HG03066 (cell line): ENCODE measurements at regions not wholly inside any gene's neighbourhood (a gene's known extent, or its start where the extent isn't known, plus 50 kb on each side); places are given as distances from the start of the nearest gene placed in this dataset.
"Not testable (repeated sequence)": the region's sequence is repeated elsewhere in the genome, so short reads cannot be mapped to it uniquely, and the experiment has no call there.

ENCODE experiments used
- ATAC-seq: cut with Tn5 transposase; IDR thresholded peaks from one replicate; pipeline ENCODE4 v1.9.1; 2021; ENCODE audit warnings: low read depth; ENCODE audit not compliant: unreplicated experiment

DNA sequence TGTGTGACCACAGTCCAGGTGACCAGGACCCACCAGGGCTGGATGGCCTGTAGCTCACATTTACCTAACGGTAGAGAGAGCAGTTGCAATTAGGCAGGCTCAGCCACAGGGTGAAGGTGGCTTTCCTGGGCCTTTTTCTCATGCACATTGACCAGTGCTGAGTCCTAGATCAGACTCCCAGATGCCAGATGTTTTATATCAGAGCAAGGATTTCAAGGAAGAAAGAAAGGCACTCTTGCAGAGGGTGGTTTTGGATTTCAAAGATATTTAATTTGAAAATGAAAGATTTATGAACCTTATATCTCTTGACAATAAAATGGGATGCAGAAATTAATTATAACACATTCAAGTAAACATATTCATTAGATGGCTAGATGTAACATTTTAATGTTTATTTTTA is 694.2 kb upstream of the GYPC start:
- ATAC-seq, result no peak

DNA sequence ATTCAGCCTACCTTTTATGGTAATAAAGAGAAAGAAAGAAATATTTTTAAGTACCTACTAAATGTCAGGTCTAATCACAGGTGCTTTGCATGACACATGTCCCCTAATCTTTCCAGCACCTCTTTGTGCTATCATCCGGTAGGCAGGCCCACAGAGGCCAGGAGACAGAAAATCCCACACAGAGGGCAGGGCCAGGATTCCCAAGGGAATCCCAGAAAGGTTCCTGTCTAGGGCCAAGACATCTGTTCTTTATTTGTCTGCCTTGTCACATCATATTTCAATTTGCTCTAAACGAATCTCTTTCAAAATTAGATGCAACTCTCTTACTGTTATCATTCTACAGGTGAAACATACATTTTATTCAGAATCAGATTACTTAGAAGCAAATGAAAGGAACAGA is 676.1 kb upstream of the GYPC start:
- no peak for ATAC-seq

DNA sequence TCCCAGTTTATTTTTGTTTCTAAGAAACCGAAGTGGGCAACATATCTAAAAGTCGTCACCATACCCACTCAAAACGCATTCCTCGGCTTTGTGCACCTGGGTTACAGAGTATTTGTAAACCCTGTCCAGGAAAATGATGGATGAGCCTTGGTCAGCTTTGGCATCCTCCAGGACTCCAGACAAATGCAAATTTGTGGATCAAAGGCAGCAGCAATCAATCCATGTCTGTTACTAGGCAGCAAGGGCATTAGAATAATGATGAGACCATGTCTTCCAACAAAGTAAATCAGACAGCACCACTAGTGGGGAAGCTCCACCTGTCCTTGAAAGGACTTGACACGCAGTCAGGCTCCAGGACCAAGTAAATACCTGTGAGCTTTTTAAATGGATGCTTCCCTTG is 672.6 kb upstream of the GYPC start:
- ATAC-seq, result no peak

DNA sequence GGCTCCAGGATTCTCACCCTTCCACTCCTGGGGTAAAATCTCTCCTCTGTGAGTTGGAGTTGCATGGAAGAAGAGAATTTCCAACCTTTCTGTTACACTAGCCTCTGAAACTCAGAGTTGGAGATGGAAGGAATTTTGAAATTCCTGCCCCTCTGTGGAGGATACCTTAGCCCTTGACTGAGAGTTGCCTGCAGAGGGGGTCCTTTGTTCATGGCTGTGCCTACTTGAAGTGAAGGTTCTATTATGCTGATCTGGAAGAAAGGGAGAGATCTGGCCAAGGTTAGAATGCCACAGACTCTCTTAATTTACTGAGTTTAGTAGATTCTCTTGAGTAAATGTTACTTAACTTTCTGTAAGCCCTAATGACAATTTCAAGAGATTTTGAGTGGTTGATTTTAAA is 626.6 kb upstream of the GYPC start:
- ATAC-seq, result no peak

DNA sequence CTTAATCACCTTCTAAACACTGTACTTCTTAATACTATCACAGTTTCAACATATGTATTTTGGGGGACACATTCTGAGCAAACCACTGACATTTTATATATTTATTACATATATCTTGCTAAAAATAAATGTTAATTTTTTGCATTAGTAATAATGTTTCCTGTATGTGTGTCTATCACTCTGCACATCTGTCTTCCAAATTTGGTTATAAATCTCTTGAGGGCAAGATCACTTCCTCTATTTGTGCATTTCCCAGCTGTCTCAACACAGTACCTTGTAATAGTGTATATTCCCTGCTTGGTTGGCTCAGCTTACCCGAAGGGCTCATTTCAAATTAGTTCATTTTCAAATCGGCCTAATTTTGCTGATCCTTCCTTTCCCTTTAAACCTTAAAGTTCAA is 617.1 kb upstream of the GYPC start:
- ATAC-seq, result no peak

DNA sequence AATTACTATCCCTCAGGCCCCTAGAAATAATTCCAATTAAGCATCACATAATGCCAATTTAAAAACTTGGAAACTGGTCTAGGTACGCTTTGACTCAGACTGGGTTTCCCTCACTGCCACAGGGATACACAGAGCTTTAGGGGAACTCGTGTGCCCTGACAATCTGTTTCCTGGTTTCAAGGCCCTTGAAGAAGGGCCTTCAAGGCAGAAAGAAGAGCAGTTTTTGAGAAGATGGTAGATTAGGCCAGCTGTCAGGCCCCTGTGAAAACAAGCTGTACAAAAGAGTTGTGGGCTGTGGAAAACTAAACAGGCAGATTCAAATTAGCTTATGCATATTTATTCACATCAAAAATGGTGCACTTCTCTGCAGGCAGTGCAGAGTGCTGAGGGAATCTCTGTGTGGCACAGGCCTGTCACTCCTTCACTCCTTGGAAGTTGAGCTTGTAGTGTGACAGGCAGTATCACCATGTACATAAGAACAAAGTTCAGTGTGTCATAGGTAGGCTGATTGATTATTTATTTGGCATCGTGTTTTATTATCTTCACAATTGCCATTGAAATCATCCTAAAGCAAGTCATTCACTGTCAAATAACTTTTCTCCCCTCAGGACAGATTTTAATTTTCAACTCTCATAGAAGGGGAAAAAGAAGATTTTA is 614.4 kb upstream of the GYPC start:
- ATAC-seq, result no peak

DNA sequence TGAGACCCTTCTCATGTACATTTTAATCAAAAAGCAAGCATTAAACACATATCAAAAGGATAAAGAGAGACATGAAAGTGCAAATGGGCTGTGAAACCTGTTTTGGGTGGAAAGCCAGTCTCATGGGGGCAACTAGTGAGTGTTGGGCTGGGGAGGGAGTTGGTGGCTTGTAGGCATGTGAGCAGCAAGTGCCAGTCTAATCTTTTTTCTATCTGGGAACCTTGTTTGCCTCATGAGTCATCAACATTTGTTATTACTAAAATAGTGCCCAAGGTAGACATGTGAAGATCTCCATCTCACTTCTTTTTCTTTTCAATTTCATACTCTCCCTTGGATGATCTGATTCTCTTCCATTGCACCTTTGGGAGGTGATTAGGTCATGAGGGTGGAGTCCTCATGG is 613.9 kb upstream of the GYPC start:
- no peak for ATAC-seq

DNA sequence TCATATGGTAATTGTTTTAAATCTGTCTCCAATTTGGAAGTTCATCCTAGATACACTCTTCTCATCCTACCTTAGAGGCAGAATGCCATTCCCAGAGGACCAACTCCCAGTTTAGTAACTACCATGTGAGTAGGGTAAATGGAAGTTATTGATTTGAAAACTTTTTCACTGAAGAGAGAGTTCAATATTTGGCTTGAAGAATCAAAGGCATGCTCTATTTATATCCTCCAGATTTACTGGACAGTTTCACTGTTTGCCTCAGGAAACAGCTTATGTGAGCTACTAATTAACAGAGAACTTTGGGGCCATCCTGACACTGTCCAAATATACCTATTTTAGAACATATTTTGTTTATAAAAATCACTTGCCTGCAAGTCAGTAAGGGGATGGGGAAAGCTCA is 607.2 kb upstream of the GYPC start:
- no peak for ATAC-seq

DNA sequence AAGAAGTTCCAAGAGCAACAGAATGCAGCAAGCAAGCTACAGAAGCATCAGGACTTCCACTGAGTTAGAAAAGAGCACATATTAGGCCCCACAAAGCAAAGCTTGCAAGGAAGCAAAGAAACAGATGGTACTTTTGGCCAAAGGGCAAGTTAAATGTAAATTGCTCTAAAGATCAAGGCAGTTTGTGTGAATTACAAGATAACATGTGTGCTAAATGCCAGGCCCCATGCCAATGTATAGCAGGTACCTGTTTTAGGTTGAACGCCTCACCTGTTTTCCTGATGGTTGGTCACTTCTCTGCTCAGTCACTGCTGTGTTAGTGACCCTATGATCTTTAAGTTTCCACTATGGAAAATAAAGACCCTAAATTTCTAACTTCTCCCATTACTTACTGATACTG is 606.5 kb upstream of the GYPC start:
- ATAC-seq, result no peak

DNA sequence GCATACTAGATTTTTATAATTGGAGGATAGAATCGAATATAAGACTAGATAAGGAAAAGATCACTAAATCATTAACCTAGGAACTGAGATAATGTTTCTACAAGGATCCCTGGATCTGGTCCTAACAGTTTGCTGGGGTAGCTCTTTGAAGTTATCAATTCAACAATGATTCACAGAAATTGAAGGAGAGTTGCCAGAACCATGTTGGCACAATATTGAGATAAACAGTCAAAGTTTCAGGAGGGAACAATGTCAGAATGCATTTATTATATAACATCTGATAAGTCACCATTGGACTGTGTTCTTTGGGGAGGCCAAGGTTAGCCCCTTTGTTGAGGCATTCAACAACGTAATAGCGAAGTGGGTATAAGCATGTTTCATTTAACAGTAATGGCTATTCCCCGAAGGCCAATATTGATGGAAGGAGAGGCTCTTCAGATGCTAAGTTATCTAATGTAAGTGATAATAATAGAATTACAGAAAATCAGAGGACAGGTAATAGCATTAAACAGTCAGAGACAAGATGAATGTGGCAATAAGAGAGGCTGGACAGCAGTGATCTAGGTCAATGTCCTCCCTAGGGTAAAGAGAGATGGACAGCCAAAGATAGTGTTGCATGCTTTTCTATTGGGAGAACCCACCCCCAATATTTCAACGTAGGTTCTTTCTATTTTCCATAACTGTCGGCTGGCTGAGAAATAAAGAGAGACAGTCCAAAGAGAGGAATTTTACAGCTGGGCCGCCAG is 604.8 kb upstream of the GYPC start:
- no peak for ATAC-seq

DNA sequence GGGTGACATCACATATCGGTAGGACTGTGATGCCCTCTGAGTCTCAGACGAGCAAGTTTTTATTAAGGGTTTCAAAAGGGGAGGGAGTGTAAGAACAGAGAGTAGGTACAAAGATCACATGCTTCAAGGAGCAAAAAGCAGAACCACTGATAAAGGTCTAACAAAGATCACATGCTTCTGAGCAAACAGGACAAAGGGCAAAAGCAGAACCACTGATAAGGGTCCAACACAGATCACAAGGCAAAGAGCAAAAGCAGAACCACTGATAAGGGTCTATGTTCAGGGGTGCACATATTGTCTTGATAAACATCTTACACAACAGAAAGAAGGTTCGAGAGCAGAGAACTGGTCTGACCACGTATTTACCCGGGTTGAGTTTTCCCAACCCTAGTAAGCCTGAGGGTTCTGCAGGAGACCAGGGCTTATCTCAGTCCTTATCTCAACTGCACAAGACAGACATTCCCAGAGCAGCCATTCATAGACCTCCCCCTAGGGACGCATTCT is 604.2 kb upstream of the GYPC start:
- not testable (repeated sequence) for ATAC-seq

DNA sequence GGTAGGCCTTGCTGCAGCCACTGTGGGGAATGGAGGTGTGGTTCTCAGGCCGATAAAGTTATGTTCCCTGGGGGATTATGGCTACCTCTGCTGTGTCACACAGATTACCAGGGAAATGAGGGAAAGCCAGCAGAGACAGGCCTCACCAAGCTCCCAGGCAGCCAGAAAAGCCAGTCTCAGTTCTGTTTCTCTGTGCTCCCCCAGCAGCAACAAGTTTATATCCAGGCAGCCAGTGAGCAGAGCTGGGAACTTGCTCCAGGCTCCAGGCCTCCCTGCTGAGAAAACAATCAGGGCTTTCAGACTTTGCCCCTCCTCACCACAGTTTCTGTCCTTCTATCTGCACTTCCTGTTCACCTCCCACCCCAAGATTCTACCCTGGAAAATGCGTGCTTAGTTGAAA is 596.6 kb upstream of the GYPC start:
- ATAC-seq, result no peak

DNA sequence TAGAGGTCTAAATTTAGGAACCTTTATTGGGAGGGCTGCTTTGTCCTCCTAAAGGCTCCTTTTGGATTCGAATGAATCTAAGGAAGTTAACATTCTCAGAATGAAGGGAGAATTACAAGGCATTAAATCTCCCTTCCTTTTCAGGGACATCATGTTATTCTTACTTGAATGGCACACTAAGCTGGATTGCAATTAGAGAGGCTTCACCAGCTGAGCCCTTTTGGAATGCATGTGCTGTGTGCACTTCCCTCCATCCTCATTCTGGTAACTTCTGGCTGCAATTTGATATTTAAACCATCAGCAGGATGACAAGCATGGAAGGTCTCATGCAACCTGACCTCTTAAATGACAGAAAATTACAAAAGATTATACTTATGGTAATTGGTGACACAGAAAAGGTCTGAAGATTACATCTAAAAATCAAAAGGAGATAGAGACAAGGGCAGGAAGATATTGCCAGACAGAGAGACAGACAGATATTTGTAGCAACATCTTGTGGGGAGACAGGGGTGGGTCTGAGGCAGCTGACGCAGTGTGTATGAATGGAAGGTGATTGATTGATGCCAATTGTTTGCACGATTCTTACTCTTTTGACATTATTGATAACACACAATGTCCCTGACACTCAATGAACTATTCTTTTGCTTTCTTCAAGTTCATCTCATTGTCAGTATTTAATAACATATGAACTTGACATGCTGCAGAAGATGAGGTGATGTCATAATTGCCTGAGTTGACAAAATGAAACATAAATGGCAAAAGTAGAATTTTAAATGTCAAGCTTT is 570.8 kb upstream of the GYPC start:
- no peak for ATAC-seq

DNA sequence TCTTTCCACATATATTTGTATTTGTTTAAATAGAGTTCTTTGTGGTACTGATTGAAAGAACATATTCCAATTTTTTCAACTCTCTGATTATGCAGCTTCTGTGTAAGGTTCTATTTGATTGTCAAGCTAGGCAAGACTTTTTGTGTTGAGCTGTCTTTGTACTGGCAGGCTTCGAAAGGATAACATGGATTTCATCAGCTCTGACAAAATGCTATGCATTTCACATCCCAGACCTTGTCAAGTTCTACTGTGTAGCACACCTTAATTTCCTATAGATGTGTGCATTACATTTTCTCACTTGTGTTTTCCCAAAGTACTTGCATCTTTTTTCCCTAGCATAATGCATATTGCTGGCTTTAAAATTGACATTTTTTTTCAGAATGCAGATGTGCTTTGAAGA is 555.0 kb upstream of the GYPC start:
- no peak for ATAC-seq

DNA sequence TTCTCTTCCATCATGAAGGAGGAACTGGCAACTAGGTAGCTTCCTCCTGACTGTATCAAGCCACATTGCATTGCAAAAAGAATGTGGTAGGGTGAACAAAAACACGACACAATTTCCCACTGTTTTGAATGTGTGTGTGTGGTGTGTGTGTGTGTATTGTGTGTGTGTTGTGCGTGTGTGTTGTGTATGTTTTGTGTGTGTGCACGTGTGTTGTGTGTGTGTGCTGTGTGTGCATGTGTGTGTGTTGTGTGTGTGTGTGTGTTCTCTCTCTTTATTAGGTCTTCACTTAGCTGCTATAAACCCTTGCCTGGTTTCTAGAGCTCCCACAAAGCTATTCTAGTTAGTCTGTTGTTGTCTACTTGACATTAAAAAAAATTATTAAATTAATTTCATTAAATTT is 550.0 kb upstream of the GYPC start:
- ATAC-seq, result no peak

DNA sequence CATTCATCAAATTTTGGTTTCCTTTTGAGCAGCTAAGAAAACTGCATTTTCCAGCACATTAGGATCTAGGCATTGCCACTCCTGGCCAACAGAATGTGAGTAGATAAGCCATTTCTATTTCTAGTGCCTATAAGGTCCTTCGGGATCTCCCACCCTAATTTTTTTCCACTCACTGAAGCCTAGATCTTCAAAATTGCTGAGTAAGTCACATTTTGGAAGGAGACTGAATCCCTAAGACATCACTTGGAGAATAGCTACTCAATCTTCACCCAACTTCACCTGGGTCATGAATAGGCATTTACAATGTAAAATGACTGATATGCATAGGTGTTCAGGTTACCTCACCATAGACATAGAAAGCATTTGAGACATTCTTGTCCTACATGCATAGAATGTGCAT is 548.1 kb upstream of the GYPC start:
- no peak for ATAC-seq

DNA sequence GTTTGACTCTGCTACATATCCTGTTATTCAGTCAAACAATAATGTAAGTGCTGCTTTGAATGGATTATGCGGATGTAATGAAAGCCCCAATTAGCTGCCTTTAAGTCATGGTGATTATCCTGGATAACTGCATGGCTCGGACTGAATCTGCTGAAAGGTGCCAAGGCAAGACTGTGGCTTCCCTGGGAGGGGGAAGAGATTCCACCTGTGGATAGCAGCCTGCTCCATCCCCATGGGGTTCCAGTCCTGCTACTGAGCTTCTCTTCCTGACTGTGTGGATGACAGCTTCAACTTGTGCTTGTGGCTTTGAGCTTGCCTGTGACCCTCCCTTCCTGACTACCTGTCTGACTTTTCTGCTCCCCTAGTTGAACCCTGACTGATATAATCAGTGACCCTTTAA is 540.0 kb upstream of the GYPC start:
- ATAC-seq, result no peak

DNA sequence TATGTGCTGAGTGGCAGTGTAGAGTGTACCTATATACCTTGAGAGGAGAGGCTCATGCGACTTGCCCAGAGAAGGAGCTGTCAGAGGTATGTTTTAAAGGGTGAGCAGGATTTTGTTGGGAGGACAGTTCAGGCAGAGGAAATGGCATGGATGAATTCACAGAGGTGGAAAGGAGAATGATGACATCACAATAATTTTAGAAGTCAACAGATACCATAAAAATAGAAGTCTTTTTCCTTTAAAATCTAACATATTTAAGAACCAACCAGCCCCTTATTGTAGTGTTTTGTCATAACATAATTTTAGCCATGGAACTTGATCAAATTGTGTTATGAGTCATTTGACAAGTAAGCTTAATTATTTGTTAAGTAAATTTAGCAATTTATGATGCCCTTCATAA is 538.1 kb upstream of the GYPC start:
- no peak for ATAC-seq

DNA sequence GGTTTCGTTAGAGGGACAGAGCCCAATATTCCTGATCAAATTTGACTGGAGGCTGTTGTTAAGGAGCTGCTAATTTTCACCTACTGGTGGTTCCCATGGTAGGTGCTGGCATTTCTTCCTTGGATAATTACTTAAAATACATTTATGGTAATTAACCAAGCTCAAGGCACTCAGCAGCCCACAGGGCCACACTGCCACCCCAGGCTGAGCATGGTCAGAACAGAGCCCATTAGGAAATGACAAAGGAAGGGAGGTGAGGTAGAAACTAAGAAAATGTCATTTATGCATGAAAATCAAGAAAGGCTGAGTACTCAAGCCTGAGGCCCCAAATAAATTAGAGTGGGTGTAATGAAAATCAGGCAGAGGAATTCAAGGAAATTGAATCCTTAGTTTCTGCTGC is 510.2 kb upstream of the GYPC start:
- ATAC-seq, result no peak

DNA sequence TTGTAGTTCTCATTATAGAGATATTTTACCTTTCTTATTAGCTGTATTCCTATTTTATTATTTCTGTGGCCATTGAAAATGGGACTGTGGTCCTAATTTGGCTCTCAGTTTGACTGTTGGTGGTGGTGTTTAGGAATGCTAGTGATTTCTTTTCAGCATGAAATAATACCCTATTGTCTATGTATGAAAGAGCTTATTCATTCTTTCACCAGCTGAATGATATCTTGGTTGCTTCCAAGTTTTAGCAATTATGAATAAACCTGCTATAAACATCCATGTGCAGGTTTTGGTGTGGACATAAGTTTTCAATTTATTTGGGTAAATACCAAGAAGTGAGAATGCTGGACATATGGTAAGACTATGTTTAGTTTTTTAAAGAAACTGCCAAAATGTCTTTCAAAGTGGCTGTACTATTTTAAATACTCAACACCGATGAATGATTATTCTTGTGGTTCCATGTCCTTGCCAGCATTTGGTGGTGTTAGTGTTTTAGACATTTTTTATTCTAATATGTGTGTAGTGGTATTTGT is 501.6 kb upstream of the GYPC start:
- ATAC-seq, result no peak

DNA sequence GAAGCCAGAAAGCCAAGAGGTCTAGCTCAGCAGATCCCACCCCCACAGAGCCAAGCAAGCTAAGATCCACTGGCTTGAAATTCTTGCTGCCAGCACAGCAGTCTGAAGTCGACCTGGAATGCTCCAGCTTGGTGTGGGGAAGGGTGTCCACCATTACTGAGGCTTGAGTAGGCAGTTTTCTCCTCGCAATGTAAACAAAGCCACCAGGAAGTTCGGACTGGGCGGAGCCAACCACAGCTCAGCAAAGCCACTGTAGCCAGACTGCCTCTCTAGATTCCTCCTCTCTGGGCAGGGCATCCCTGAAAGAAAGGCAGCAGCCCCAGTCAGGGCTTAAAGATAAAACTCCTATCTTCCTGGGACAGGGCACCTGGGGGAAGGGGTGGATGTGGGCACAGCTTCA is 495.0 kb upstream of the GYPC start:
- ATAC-seq, result not testable (repeated sequence)
